HepG2 (cell line): ENCODE measurements at regions not wholly inside any gene's neighbourhood (a gene's known extent, or its start where the extent isn't known, plus 50 kb on each side); places are given as distances from the start of the nearest gene placed in this dataset.
A peak's percentile ranks its signal among the peaks of the same experiment; 100 is the strongest.

Source experiments
- BHLHE40 ChIP-seq: IDR thresholded peaks from 2 replicates; pipeline ENCODE4 v1.6.1; 2011; ENCODE audit warnings: low read length, improper control_type of control experiment
- BRD4 ChIP-seq: sonication (generic); formaldehyde crosslinking; IDR thresholded peaks from 2 replicates; pipeline ENCODE4 v1.4.0; 2020; ENCODE audit warnings: missing genetic modification reagents
- GFI1 ChIP-seq: sonication (generic); formaldehyde crosslinking; IDR thresholded peaks from 2 replicates; pipeline ENCODE4 v1.5.0; 2020; ENCODE audit warnings: missing genetic modification reagents, mild to moderate bottlenecking, borderline replicate concordance
- HNF1A ChIP-seq, 2 experiments: sonication (generic) in 1 of 2; formaldehyde crosslinking in 1 of 2; IDR thresholded peaks; 2 replicates each; pipeline versions ENCODE4 v1.4.0 to v1.6.1; 2016 to 2020; ENCODE audit warnings: borderline replicate concordance in 1 of 2, low read depth in 1 of 2, mild to moderate bottlenecking in 1 of 2, missing genetic modification reagents in 1 of 2
- ZNF12 ChIP-seq: sonication (generic); formaldehyde crosslinking; IDR thresholded peaks from 2 replicates; pipeline ENCODE4 v1.5.0; 2020; ENCODE audit warnings: missing genetic modification reagents
- ZNF234 ChIP-seq: sonication (generic); formaldehyde crosslinking; conservative IDR thresholded peaks from 2 replicates; pipeline ENCODE4 v1.5.1; 2020; ENCODE audit warnings: mild to moderate bottlenecking, missing genetic modification reagents
- ZNF343 ChIP-seq: sonication (generic); formaldehyde crosslinking; IDR thresholded peaks from 2 replicates; pipeline ENCODE4 v1.4.0; 2020; ENCODE audit warnings: mild to moderate bottlenecking, missing genetic modification reagents
- ZNF354B ChIP-seq: sonication (generic); formaldehyde crosslinking; IDR thresholded peaks from 2 replicates; pipeline ENCODE4 v1.8.0; 2022; ENCODE audit warnings: mild to moderate bottlenecking, missing genetic modification reagents
- ZNF646 ChIP-seq: sonication (generic); formaldehyde crosslinking; IDR thresholded peaks from 2 replicates; pipeline ENCODE4 v1.9.0; 2021; ENCODE audit warnings: mild to moderate bottlenecking, missing genetic modification reagents
- ZNF687 ChIP-seq: sonication (generic); formaldehyde crosslinking; IDR thresholded peaks from 2 replicates; pipeline ENCODE4 v1.5.1; 2020; ENCODE audit warnings: mild to moderate bottlenecking, missing genetic modification reagents, moderate library complexity
- ZNF788 ChIP-seq: sonication (generic); formaldehyde crosslinking; IDR thresholded peaks from 2 replicates; pipeline ENCODE4 v1.5.0; 2020; ENCODE audit warnings: mild to moderate bottlenecking, missing genetic modification reagents, borderline replicate concordance
- TF ChIP-seq, protein P1 (sequence below): sonication (generic); formaldehyde crosslinking; IDR thresholded peaks from 2 replicates; pipeline ENCODE4 v1.4.0; 2020; ENCODE audit warnings: low read depth, mild to moderate bottlenecking, missing genetic modification reagents

DNA sequence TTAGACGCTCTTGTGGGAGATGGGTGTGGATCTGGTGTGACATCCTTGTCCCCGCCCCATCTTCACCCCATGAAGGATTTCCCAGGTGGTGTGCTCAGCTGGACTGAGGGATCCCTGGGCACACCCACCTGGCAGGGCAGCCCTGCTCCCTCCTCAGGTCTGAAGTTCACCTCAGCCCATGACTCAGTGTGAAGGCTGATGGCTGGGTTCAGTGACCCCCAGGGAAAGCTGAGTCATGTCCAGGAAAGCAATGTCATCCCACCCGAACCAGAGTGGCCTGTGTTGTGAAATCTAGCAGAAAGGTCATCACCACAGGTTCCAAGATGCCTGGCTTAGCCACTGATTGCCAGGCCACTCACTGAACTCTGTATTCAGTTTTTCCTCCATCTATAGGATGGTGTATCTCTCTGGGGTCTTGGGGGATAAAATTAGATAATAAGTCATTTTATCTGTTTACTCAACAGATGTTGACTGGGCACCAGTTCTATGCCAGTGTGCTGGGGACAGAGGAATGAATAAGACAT, 97.7 kb upstream of the JUN start (continued):
- TF ChIP-seq GFI1 (CRISPR knock-in tag): peak; percentile 52; the same call in 1 of the 2 replicates
- TF ChIP-seq HNF1A (IDR thresholded peaks at IDR 0.05; ENCODE audit: low read depth): no peak; the same call in 1 of the 2 replicates
- peak; percentile 68; the same call in 1 of the 2 replicates for TF ChIP-seq HNF1A (CRISPR knock-in tag; IDR thresholded peaks at IDR 0.05; ENCODE audit: borderline replicate concordance)
- TF ChIP-seq ZNF687: peak; percentile 83
- no peak for TF ChIP-seq ZNF354B (CRISPR knock-in tag)
- peak; percentile 31; the same call in 1 of the 2 replicates for TF ChIP-seq BRD4 (CRISPR knock-in tag)
- TF ChIP-seq BHLHE40: peak; percentile 71
- TF ChIP-seq ZNF12 (CRISPR knock-in tag): no peak; the same call in 1 of the 2 replicates
- TF ChIP-seq ZNF234: no peak
- no peak for TF ChIP-seq ZNF646 (CRISPR knock-in tag)
- TF ChIP-seq ZNF788 (CRISPR knock-in tag): peak; percentile 82; the same call in 1 of the 2 replicates
- TF ChIP-seq, protein P1, sequence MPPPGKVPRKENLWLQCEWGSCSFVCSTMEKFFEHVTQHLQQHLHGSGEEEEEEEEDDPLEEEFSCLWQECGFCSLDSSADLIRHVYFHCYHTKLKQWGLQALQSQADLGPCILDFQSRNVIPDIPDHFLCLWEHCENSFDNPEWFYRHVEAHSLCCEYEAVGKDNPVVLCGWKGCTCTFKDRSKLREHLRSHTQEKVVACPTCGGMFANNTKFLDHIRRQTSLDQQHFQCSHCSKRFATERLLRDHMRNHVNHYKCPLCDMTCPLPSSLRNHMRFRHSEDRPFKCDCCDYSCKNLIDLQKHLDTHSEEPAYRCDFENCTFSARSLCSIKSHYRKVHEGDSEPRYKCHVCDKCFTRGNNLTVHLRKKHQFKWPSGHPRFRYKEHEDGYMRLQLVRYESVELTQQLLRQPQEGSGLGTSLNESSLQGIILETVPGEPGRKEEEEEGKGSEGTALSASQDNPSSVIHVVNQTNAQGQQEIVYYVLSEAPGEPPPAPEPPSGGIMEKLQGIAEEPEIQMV (CRISPR knock-in tag): 0 out of 2 replicates have a peak, but pooled peaks have one; percentile 33
- no peak for TF ChIP-seq ZNF343 (CRISPR knock-in tag)
